ENCODE measurements at regions not wholly inside any gene's neighbourhood (a gene's known extent, or its start where the extent isn't known, plus 50 kb on each side); places are given as distances from the start of the nearest gene placed in this dataset.

DNA sequence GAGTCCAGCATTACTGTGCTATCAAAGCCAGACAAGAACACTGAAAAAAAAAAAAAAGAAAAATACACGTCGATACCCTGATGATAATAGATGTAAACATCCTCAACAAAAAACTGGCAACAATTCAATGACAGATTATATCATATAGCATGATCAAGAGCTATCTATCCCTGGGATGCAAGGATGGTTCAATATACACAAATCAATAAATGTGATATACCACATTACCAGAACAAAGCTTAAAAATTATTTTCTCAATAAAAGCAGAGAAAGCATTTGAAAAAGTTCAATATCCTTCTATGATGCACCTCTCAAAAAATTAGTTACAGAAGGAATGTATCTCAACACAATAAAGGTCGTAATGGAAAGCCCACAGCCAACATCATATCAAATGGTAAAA lies 332.8 kb upstream of the MMADHC start:
- WGBS, 2 donors: 82 to 92% methylated on average over 3 of the region's 3 CpGs
- no peak for ATAC-seq

DNA sequence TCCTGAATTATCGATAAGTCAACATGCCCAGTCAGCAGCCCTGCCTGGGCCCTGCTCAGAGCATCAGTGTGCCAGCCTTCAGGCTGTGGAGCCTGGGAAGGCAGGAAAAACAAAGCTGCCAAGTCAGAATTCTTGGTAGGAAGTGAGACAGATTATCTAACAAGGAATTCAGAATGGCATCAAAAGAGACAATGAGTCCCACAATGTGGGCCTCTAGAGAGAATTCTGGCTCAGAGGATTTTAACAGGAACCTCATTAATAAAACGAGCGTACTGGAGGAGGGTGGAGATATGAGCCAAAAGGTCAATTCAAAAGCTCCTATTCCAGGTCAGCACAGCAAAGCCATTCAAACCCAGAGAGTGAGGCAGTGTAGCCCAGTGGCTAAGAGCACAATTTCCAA lies 327.6 kb upstream of the MMADHC start:
- 72 to 74% methylated on average over 3 of the region's 3 CpGs for WGBS, 2 donors
- H3K27me3 ChIP-seq: no peaks in the 10 kb centered on the region
- no peak overlapping the region for H3K27ac ChIP-seq
- DNase-seq: no peak
- no peaks in the 10 kb centered on the region for H3K36me3 ChIP-seq (replicated peaks in 1 of 2; ENCODE audit: insufficient read depth in 1 of 2, low read depth in 2 of 2)
- intact Hi-C loops (cut with DNase I): no loop called here
- H3K4me3 ChIP-seq: no peak overlapping the region
- no peaks in the 10 kb centered on the region for H3K4me1 ChIP-seq
- no peak for TF ChIP-seq POLR2A (IDR thresholded peaks at IDR 0.05)
- TF ChIP-seq, protein P1, sequence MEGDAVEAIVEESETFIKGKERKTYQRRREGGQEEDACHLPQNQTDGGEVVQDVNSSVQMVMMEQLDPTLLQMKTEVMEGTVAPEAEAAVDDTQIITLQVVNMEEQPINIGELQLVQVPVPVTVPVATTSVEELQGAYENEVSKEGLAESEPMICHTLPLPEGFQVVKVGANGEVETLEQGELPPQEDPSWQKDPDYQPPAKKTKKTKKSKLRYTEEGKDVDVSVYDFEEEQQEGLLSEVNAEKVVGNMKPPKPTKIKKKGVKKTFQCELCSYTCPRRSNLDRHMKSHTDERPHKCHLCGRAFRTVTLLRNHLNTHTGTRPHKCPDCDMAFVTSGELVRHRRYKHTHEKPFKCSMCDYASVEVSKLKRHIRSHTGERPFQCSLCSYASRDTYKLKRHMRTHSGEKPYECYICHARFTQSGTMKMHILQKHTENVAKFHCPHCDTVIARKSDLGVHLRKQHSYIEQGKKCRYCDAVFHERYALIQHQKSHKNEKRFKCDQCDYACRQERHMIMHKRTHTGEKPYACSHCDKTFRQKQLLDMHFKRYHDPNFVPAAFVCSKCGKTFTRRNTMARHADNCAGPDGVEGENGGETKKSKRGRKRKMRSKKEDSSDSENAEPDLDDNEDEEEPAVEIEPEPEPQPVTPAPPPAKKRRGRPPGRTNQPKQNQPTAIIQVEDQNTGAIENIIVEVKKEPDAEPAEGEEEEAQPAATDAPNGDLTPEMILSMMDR (IDR thresholded peaks at IDR 0.05): no peak
- ATAC-seq: no peak
- H3K9me3 ChIP-seq: no peaks in the 10 kb centered on the region

More for the DNA sequence above, 332.8 kb upstream of the MMADHC start:
- Histone ChIP-seq H3K4me1 (no peaks in the 10 kb centered on the region), H3K36me3 (replicated peaks in 1 of 2; ENCODE audit: insufficient read depth in 1 of 2, low read depth in 2 of 2) (no peaks in the 10 kb centered on the region), H3K27ac (no peak overlapping the region), H3K4me3 (no peak overlapping the region), H3K27me3 (no peaks in the 10 kb centered on the region), H3K9me3 (no peaks in the 10 kb centered on the region)
- TF ChIP-seq POLR2A (IDR thresholded peaks at IDR 0.05): no peak
- TF ChIP-seq, protein P1 (IDR thresholded peaks at IDR 0.05): no peak
- intact Hi-C loops (cut with DNase I): no loop called here
- DNase-seq: no peak

DNA sequence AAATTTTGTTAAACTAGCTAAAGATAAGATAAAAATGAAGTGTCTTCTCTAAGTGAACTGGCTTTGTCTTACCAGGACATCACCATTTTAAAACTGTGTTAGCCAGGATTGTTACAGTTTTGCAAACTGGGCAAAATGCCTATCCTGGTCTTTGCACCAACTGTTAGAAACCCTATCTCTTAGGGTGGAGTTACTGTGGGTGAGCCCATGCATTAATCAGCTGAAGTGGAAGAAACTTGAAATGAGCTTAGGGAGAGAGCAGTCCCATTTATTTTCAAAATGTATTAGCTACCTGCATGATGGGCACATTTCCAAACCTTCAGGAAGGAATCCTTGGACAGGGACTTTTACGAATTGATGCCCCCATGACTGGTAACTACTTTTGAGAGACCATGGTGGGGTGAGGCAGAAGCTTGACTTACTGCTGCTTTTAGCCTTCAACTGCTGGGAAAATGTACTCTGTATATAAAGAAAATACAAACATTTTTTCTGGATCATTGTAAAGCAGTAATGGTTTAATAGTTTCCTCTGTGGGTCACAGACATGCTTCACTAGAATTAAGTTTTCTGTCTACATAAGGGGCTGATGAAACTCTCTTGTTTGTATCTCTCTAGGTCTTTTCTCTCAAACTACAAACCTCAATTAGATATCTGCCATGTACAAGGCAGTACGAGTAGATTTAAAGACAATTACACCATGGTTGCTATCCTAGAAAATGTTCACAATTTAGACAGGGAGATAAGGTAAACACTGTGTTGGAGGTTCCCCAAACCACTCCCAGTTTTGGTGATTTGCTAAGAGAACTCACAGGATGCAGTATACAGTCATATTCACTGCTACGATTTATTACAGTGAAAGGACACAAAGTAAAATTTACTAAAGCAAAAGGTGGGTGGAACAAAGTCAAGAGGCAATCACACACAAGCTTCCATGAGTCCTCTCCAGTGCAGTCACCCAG lies 321.4 kb upstream of the MMADHC start:
- no peak for ATAC-seq
- 32 to 39% methylated on average over 3 of the region's 3 CpGs for whole genome bisulfite sequencing, 2 donors
- H3K4me3 ChIP-seq: no peak overlapping the region
- H3K4me1 ChIP-seq: no peaks in the 10 kb centered on the region
- H3K36me3 ChIP-seq (replicated peaks in 1 of 2; ENCODE audit: insufficient read depth in 1 of 2, low read depth in 2 of 2): no peaks in the 10 kb centered on the region
- intact Hi-C loops (cut with DNase I): no loop called here
- H3K27me3 ChIP-seq: no peaks in the 10 kb centered on the region
- no peaks in the 10 kb centered on the region for H3K9me3 ChIP-seq
- no peak for DNase-seq
- TF ChIP-seq POLR2A (IDR thresholded peaks at IDR 0.05): no peak
- TF ChIP-seq, protein P1 (IDR thresholded peaks at IDR 0.05): no peak
- H3K27ac ChIP-seq: no peak overlapping the region

DNA sequence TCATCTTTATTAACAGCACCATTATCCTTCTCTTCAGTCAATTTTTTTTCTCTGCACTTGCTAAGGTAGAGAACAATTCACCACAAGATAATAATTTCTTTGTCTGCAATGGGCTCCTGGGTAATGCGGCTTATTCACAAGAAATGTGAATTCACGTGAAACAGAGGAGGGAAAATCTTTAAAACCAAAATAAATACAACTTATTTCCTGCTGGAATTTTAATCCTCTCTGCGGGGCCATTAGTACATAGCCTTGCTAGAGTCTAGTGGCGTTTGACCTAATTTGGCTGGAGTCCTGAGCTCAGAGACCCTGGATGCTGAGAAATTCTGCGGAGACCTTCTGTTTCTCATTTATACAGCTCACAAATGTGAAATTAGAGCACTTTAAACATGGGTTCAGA lies 319.3 kb upstream of the MMADHC start:
- Histone ChIP-seq H3K4me3 (no peak overlapping the region), H3K27me3 (no peaks in the 10 kb centered on the region), H3K9me3 (no peaks in the 10 kb centered on the region), H3K36me3 (replicated peaks in 1 of 2; ENCODE audit: insufficient read depth in 1 of 2, low read depth in 2 of 2) (no peaks in the 10 kb centered on the region), H3K4me1 (no peaks in the 10 kb centered on the region), H3K27ac (no peak overlapping the region)
- TF ChIP-seq, protein P1 (IDR thresholded peaks at IDR 0.05): no peak
- TF ChIP-seq POLR2A (IDR thresholded peaks at IDR 0.05): no peak
- no peak for ATAC-seq
- intact Hi-C loops (cut with DNase I): no loop called here
- 66 to 88% methylated on average over 5 of the region's 5 CpGs for WGBS, 2 donors
- no peak for DNase-seq
